Panc1 (cell line): ENCODE measurements at regions not wholly inside any gene's neighbourhood (a gene's known extent, or its start where the extent isn't known, plus 50 kb on each side); places are given as distances from the start of the nearest gene placed in this dataset.

ENCODE experiments used
- ATAC-seq: fragments of 200-7000 bp; cut with Tn5 transposase; 2 replicates; pipeline ENCODE4 v1.9.1; 2020; ENCODE audit warnings: mild to moderate bottlenecking, moderate library complexity
- BruUV-seq: library from RNA; stranded (reverse); fragments of 400-500 nt; replicated peaks from 2 replicates; lab custom pipeline; 2021; lab: Mats Ljungman, UMichigan
- CTCF ChIA-PET: fragments of 300-600 bp; sonication (Branson Sonifier 250); formaldehyde crosslinking; loops from one replicate; lab custom pipeline; 2022; ENCODE audit warnings: antibody characterized with exemption; lab: Charles Lee
- POLR2A ChIA-PET: fragments of 300-600 bp; sonication (Branson Sonifier 250); formaldehyde crosslinking; loops from one replicate; lab custom pipeline; 2022; ENCODE audit warnings: antibody characterized with exemption; lab: Charles Lee
- DNase-seq: peaks from one replicate; pipeline ENCODE4 v3.0.0-alpha.2; 2010; ENCODE audit warnings: low read depth, low spot score
- H3K27ac ChIP-seq: 2 replicates; pipeline ENCODE4 v1.5.1; 2011; ENCODE audit warnings: mild to moderate bottlenecking, low read length, inconsistent platforms
- H3K27me3 ChIP-seq: fragments of 200-500 bp; sonication (Bioruptor generic); 2 replicates; pipeline ENCODE4 v1.6.0; 2014; ENCODE audit warnings: low read length, inconsistent platforms; ENCODE audit not compliant: control insufficient read depth, insufficient read depth
- H3K36me3 ChIP-seq: fragments of 200-500 bp; sonication (Bioruptor generic); 2 replicates; pipeline ENCODE4 v1.5.1; 2014; ENCODE audit warnings: inconsistent platforms, mild to moderate bottlenecking, low read length, moderate library complexity; ENCODE audit not compliant: control insufficient read depth, insufficient read depth
- H3K4me1 ChIP-seq: 2 replicates; pipeline ENCODE4 v1.5.1; 2011; ENCODE audit warnings: inconsistent platforms, mild to moderate bottlenecking, low read length, moderate library complexity; ENCODE audit not compliant: control insufficient read depth, insufficient read depth
- H3K4me3 ChIP-seq, 2 experiments: 2 replicates each; pipeline ENCODE4 v1.5.1; 2011 to 2012; ENCODE audit warnings: low read depth in 2 of 2, low read length in 2 of 2, mild to moderate bottlenecking in 2 of 2, inconsistent platforms in 1 of 2, moderate library complexity in 1 of 2
- H3K9me3 ChIP-seq: fragments of 200-500 bp; sonication (Bioruptor generic); 2 replicates; pipeline ENCODE4 v1.5.1; 2014; ENCODE audit warnings: low read depth, mild to moderate bottlenecking, inconsistent platforms, low read length, moderate library complexity; ENCODE audit not compliant: control insufficient read depth, insufficient read depth
- CTCF ChIP-seq: fragments of 450-650 bp; IDR thresholded peaks from 2 replicates; pipeline ENCODE4 v1.5.1; 2017; ENCODE audit warnings: mild to moderate bottlenecking
- POLR2AphosphoS5 ChIP-seq: IDR thresholded peaks from 2 replicates; pipeline ENCODE4 v1.6.1; 2012; ENCODE audit warnings: mild to moderate bottlenecking, low read depth, low read length, moderate library complexity
- SIN3A ChIP-seq: IDR thresholded peaks from 2 replicates; pipeline ENCODE4 v1.6.1; 2012; ENCODE audit warnings: low read depth, mild to moderate bottlenecking, low read length, moderate library complexity, borderline replicate concordance; ENCODE audit not compliant: insufficient read depth
- TCF7L2 ChIP-seq: IDR thresholded peaks from 2 replicates; pipeline ENCODE4 v1.6.1; 2011; ENCODE audit warnings: mild to moderate bottlenecking, low read depth, low read length, inconsistent platforms
- in situ Hi-C: cut with HindIII; loops from 2 replicates; pipeline ENCODE4 v1.10.0; 2016; ENCODE audit warnings: low sequenced_read_pairs, low pct_unique_long_range_greater_than_20kb
- intact Hi-C: fragments of 100-400 bp; cut with micrococcal nuclease; formaldehyde crosslinking; loops from one replicate; pipeline ENCODE4 v1.10.0; 2022; ENCODE audit not compliant: unreplicated experiment
- TF ChIP-seq, protein P1 (sequence below), 2 experiments: IDR thresholded peaks; 2 replicates each; pipeline ENCODE4 v1.6.1; 2011 to 2012; ENCODE audit warnings: low read depth in 2 of 2, control low read depth in 1 of 2, low read length in 1 of 2, mild to moderate bottlenecking in 1 of 2, moderate library complexity in 1 of 2; ENCODE audit not compliant: insufficient read depth in 1 of 2

- BruUV-seq: no TSS peak
- H3K27ac ChIP-seq: no peak overlapping the region
- ATAC-seq (peak; percentile 73), DNase-seq (no peak)
- intact Hi-C loops: no loop called here
- H3K4me1 ChIP-seq: no peaks in the 10 kb centered on the region
- no peaks in the 10 kb centered on the region for H3K9me3 ChIP-seq
- in situ Hi-C loops: no loop called here
- ChIA-PET POLR2A (no interaction called here), CTCF (no interaction called here)
- TF ChIP-seq SIN3A: no peak
- TF ChIP-seq, protein P1, sequence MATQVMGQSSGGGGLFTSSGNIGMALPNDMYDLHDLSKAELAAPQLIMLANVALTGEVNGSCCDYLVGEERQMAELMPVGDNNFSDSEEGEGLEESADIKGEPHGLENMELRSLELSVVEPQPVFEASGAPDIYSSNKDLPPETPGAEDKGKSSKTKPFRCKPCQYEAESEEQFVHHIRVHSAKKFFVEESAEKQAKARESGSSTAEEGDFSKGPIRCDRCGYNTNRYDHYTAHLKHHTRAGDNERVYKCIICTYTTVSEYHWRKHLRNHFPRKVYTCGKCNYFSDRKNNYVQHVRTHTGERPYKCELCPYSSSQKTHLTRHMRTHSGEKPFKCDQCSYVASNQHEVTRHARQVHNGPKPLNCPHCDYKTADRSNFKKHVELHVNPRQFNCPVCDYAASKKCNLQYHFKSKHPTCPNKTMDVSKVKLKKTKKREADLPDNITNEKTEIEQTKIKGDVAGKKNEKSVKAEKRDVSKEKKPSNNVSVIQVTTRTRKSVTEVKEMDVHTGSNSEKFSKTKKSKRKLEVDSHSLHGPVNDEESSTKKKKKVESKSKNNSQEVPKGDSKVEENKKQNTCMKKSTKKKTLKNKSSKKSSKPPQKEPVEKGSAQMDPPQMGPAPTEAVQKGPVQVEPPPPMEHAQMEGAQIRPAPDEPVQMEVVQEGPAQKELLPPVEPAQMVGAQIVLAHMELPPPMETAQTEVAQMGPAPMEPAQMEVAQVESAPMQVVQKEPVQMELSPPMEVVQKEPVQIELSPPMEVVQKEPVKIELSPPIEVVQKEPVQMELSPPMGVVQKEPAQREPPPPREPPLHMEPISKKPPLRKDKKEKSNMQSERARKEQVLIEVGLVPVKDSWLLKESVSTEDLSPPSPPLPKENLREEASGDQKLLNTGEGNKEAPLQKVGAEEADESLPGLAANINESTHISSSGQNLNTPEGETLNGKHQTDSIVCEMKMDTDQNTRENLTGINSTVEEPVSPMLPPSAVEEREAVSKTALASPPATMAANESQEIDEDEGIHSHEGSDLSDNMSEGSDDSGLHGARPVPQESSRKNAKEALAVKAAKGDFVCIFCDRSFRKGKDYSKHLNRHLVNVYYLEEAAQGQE (IDR thresholded peaks at IDR 0.05; ENCODE audit: insufficient read depth in 1 of 2, low read depth in 2 of 2, low read length in 1 of 2): no peak
- H3K4me3 ChIP-seq: no peak overlapping the region
- no peaks in the 10 kb centered on the region for H3K36me3 ChIP-seq
- no peaks in the 10 kb centered on the region for H3K27me3 ChIP-seq
These were observed 61.8 kb upstream of the STK17B start for GRCh38 chr2:196233021-196233804.

GRCh38 chr2:196233805-196234475 lies 62.6 kb upstream of the STK17B start:
- DNase-seq: no peak

More at GRCh38 chr2:196233805-196234475, 62.6 kb upstream of the STK17B start:
- Histone ChIP-seq H3K4me3 (no peak overlapping the region), H3K36me3 (no peaks in the 10 kb centered on the region), H3K27ac (no peak overlapping the region), H3K9me3 (no peaks in the 10 kb centered on the region), H3K27me3 (no peaks in the 10 kb centered on the region), H3K4me1 (no peaks in the 10 kb centered on the region)
- intact Hi-C loops: no loop called here
- CTCF ChIA-PET: interaction anchor here (0.7 kb wide), 1 partner anchor 219 kb away, joined by 5 read pairs; no protein-coding TSS in a partner anchor
- POLR2A ChIA-PET: no interaction called here
- TF ChIP-seq CTCF (no peak), POLR2AphosphoS5 (no peak), TCF7L2 (no peak), SIN3A (no peak)
- TF ChIP-seq, protein P1 (IDR thresholded peaks at IDR 0.05; ENCODE audit: insufficient read depth in 1 of 2, low read depth in 2 of 2, low read length in 1 of 2): no peak
- in situ Hi-C loops: no loop called here
- no peak for ATAC-seq
- BruUV-seq: no TSS peak
